Medulla oblongata (tissue), 1 donor: ENCODE measurements at regions not wholly inside any gene's neighbourhood (a gene's known extent, or its start where the extent isn't known, plus 50 kb on each side); places are given as distances from the start of the nearest gene placed in this dataset.
"Not testable (repeated sequence)": the region's sequence is repeated elsewhere in the genome, so short reads cannot be mapped to it uniquely, and the experiment has no call there.

Experiments used
- DNase-seq: peaks from one replicate; pipeline ENCODE4 v3.0.0-alpha.2; 2015; ENCODE audit errors: extremely low spot score

GRCh38 chr1:104309673-104310072 lies 560.0 kb downstream of the AMY1C start:
- DNase-seq = no peak

GRCh38 chr1:104315823-104316222 lies 566.1 kb downstream of the AMY1C start:
- no peak for DNase-seq

GRCh38 chr1:104322131-104322530 lies 572.4 kb downstream of the AMY1C start:
- no peak for DNase-seq

GRCh38 chr1:104329278-104329677 lies 579.6 kb downstream of the AMY1C start:
- no peak for DNase-seq

- no peak for DNase-seq
Measured at GRCh38 chr1:104331763-104332162, 582.1 kb downstream of the AMY1C start.

- DNase-seq = not testable (repeated sequence)
Measured at GRCh38 chr1:104337927-104338326, 588.2 kb downstream of the AMY1C start.

- DNase-seq = no peak
Measured at GRCh38 chr1:104341944-104342343, 592.2 kb downstream of the AMY1C start.

GRCh38 chr1:104348277-104348676 lies 598.6 kb downstream of the AMY1C start:
- DNase-seq = no peak

GRCh38 chr1:104353580-104353979 lies 603.9 kb downstream of the AMY1C start:
- DNase-seq = no peak

GRCh38 chr1:104358086-104358485 lies 608.4 kb downstream of the AMY1C start:
- DNase-seq = no peak

GRCh38 chr1:104358621-104359020 lies 608.9 kb downstream of the AMY1C start:
- DNase-seq = no peak

GRCh38 chr1:104378414-104378813 lies 628.7 kb downstream of the AMY1C start:
- DNase-seq = no peak

GRCh38 chr1:104380003-104380402 lies 630.3 kb downstream of the AMY1C start:
- DNase-seq = no peak

GRCh38 chr1:104387716-104388508 lies 638.2 kb downstream of the AMY1C start:
- no peak for DNase-seq

- DNase-seq = no peak
Measured at GRCh38 chr1:104392552-104392951, 642.9 kb downstream of the AMY1C start.

GRCh38 chr1:104402178-104402577 lies 652.5 kb downstream of the AMY1C start:
- no peak for DNase-seq

- no peak for DNase-seq
Measured at GRCh38 chr1:104403883-104404282, 654.2 kb downstream of the AMY1C start.

GRCh38 chr1:104406728-104407127 lies 657.0 kb downstream of the AMY1C start:
- no peak for DNase-seq

- no peak for DNase-seq
Measured at GRCh38 chr1:104408268-104408667, 658.6 kb downstream of the AMY1C start.

GRCh38 chr1:104435255-104435654 lies 685.6 kb downstream of the AMY1C start:
- DNase-seq = no peak

- no peak for DNase-seq
Measured at GRCh38 chr1:104440011-104440410, 690.3 kb downstream of the AMY1C start.

GRCh38 chr1:104456724-104457123 lies 707.0 kb downstream of the AMY1C start:
- no peak for DNase-seq

GRCh38 chr1:104459886-104460285 lies 710.2 kb downstream of the AMY1C start:
- DNase-seq = no peak

GRCh38 chr1:104460880-104461279 lies 711.2 kb downstream of the AMY1C start:
- no peak for DNase-seq
